Body of pancreas (tissue), 4 donors: ENCODE measurements at regions not wholly inside any gene's neighbourhood (a gene's known extent, or its start where the extent isn't known, plus 50 kb on each side); places are given as distances from the start of the nearest gene placed in this dataset.
"Not testable (repeated sequence)": the region's sequence is repeated elsewhere in the genome, so short reads cannot be mapped to it uniquely, and the experiment has no call there.

Source experiments
- ATAC-seq: fragments of 150-250 bp; one replicate; pipeline ENCODE4 v1.9.1; 2016
- DNase-seq, 4 donors: peaks; one replicate each; pipeline ENCODE4 v3.0.0-alpha.2; 2019
- H3K27ac ChIP-seq, 4 donors: fragments of 200-600 bp; sonication (generic); 1 replicate in 3 of 4; 2 replicates in 1 of 4; pipeline versions ENCODE4 v1.5.1 to v1.6.1; 2016 to 2019; ENCODE audit warnings: mild to moderate bottlenecking in 1 of 4, mixed read lengths in 1 of 4, moderate library complexity in 1 of 4
- H3K27me3 ChIP-seq, 2 donors: fragments of 200-600 bp; sonication (generic); one replicate each; pipeline ENCODE4 v1.6.0; 2016; ENCODE audit warnings: mild to moderate bottlenecking in 1 of 2
- H3K36me3 ChIP-seq, 2 donors: fragments of 200-600 bp; sonication (generic); replicated peaks in 1 of 2; 2 replicates each; pipeline ENCODE4 v1.5.1; 2016; ENCODE audit warnings: low read depth in 2 of 2; ENCODE audit not compliant: insufficient read depth in 1 of 2
- H3K4me1 ChIP-seq: fragments of 200-600 bp; sonication (generic); one replicate; pipeline ENCODE4 v1.6.0; 2016
- H3K4me3 ChIP-seq, 2 donors: fragments of 200-600 bp; sonication (generic); 1 replicate in 1 of 2; 2 replicates in 1 of 2; pipeline ENCODE4 v1.5.1; 2016 to 2019
- H3K9me3 ChIP-seq, 3 donors: fragments of 200-600 bp; sonication (generic); 1 replicate in 2 of 3; 2 replicates in 1 of 3; pipeline ENCODE4 v1.5.1; 2016
- POLR2A ChIP-seq, 3 donors: fragments of 450-650 bp; IDR thresholded peaks; one replicate each; pipeline ENCODE4 v1.6.1; 2016; ENCODE audit warnings: antibody characterized with exemption in 3 of 3, mild to moderate bottlenecking in 2 of 3
- WGBS, 2 donors: methylation state at CpG; one replicate each; pipeline ENCODE4 v1.1.5; 2017; 5-methylcytosine and 5-hydroxymethylcytosine counted together
- intact Hi-C: fragments of 100-400 bp; cut with DNase I; formaldehyde crosslinking; loops from one replicate; pipeline ENCODE4 v1.15.1; 2023
- TF ChIP-seq, protein P1 (sequence below), 7 experiments: fragments of 450-650 bp in 4 of 7; fragments of 200-600 bp in 3 of 7; sonication (generic) in 3 of 7; IDR thresholded peaks; one replicate each; pipeline ENCODE4 v1.5.1; 2016 to 2019; ENCODE audit warnings: antibody characterized with exemption in 7 of 7

- Histone ChIP-seq H3K9me3 (no peaks in the 10 kb centered on the region), H3K4me3 (no peak overlapping the region), H3K27ac (no peak overlapping the region), H3K27me3 (no peaks in the 10 kb centered on the region), H3K36me3 (no peaks in the 10 kb centered on the region), H3K4me1 (no peaks in the 10 kb centered on the region)
- intact Hi-C loops: no loop called here
- no peak for DNase-seq
- ATAC-seq: no peak
- no peak for TF ChIP-seq POLR2A (IDR thresholded peaks at IDR 0.05)
- TF ChIP-seq, protein P1, sequence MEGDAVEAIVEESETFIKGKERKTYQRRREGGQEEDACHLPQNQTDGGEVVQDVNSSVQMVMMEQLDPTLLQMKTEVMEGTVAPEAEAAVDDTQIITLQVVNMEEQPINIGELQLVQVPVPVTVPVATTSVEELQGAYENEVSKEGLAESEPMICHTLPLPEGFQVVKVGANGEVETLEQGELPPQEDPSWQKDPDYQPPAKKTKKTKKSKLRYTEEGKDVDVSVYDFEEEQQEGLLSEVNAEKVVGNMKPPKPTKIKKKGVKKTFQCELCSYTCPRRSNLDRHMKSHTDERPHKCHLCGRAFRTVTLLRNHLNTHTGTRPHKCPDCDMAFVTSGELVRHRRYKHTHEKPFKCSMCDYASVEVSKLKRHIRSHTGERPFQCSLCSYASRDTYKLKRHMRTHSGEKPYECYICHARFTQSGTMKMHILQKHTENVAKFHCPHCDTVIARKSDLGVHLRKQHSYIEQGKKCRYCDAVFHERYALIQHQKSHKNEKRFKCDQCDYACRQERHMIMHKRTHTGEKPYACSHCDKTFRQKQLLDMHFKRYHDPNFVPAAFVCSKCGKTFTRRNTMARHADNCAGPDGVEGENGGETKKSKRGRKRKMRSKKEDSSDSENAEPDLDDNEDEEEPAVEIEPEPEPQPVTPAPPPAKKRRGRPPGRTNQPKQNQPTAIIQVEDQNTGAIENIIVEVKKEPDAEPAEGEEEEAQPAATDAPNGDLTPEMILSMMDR (IDR thresholded peaks at IDR 0.05): no peak
- 78 to 91% methylated on average over 1 of the region's 1 CpG for WGBS, 2 donors
Measured at GRCh38 chrX:125137521-125137920, 182.2 kb upstream of the TEX13C start.

- Histone ChIP-seq H3K36me3 (no peaks in the 10 kb centered on the region), H3K4me3 (no peak overlapping the region), H3K4me1 (no peaks in the 10 kb centered on the region), H3K27ac (no peak overlapping the region), H3K27me3 (no peaks in the 10 kb centered on the region), H3K9me3 (no peaks in the 10 kb centered on the region)
- 14 to 29% methylated on average over 2 of the region's 2 CpGs for WGBS, 2 donors
- intact Hi-C loops: no loop called here
- ATAC-seq (no peak), DNase-seq (no peak)
- no peak for TF ChIP-seq POLR2A (IDR thresholded peaks at IDR 0.05)
- TF ChIP-seq, protein P1 (IDR thresholded peaks at IDR 0.05): no peak
Measured at GRCh38 chrX:125150231-125150630, 169.4 kb upstream of the TEX13C start.

DNA sequence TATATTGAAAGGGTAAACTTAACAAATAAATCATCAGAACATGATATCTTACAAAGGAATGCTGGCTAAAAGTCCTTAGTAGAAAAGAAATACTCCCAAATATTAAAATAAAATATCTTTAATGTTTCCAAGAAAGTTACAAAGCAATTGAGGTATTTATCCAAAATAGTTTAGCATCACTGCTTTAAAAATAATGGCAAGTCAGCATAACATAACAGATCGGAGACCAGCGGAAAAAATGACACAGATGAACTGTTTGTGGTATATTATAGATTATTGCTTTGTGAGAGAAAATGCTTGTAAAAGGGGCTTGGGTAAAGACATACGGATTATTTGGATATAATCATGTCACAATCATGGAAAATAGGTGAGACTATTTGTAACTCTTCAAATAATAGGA is 168.5 kb upstream of the TEX13C start:
- Histone ChIP-seq H3K4me3 (no peak overlapping the region), H3K4me1 (no peaks in the 10 kb centered on the region), H3K27me3 (no peaks in the 10 kb centered on the region), H3K36me3 (no peaks in the 10 kb centered on the region), H3K9me3 (no peaks in the 10 kb centered on the region), H3K27ac (no peak overlapping the region)
- DNase-seq (no peak), ATAC-seq (no peak)
- intact Hi-C loops: no loop called here
- no peak for TF ChIP-seq POLR2A (IDR thresholded peaks at IDR 0.05)
- TF ChIP-seq, protein P1 (IDR thresholded peaks at IDR 0.05): no peak
- 72% methylated on average over 3 of the region's 3 CpGs for WGBS, 2 donors

GRCh38 chrX:125152011-125152410 is 167.7 kb upstream of the TEX13C start:
- WGBS, 2 donors: 61 to 63% methylated on average over 1 to 2 of the region's 2 CpGs
- intact Hi-C loops: no loop called here
- TF ChIP-seq, protein P1 (IDR thresholded peaks at IDR 0.05): no peak
- no peak for TF ChIP-seq POLR2A (IDR thresholded peaks at IDR 0.05)
- H3K9me3 ChIP-seq: no peaks in the 10 kb centered on the region
- no peaks in the 10 kb centered on the region for H3K36me3 ChIP-seq
- no peak overlapping the region for H3K27ac ChIP-seq
- no peaks in the 10 kb centered on the region for H3K4me1 ChIP-seq
- H3K27me3 ChIP-seq: no peaks in the 10 kb centered on the region
- H3K4me3 ChIP-seq: no peak overlapping the region
- ATAC-seq (no peak), DNase-seq (no peak)

DNA sequence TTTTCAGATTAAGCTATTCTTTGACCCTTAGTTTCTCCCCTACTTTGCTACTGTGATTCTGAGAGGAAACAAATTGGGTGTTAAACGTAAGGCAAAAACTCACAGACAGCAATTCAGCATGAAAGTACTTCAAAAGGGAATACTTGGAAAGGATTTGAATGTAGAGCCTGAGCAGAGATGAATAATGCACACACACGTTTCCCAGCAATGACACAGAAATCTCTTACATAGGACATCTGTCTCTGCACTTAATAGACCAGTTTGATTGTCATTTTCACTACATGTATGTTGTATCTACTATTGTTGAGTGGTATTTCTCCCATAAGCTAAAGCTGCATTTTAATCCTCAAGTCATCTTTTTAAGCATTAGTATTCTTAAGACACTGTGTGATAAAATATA is 166.1 kb upstream of the TEX13C start:
- no peaks in the 10 kb centered on the region for H3K36me3 ChIP-seq
- H3K27me3 ChIP-seq: no peaks in the 10 kb centered on the region
- intact Hi-C loops: no loop called here
- 19 to 25% methylated on average over 2 of the region's 2 CpGs for WGBS, 2 donors
- no peak for DNase-seq
- H3K9me3 ChIP-seq: no peaks in the 10 kb centered on the region
- no peaks in the 10 kb centered on the region for H3K4me1 ChIP-seq
- no peak for ATAC-seq
- TF ChIP-seq, protein P1 (IDR thresholded peaks at IDR 0.05): no peak
- TF ChIP-seq POLR2A (IDR thresholded peaks at IDR 0.05): no peak
- no peak overlapping the region for H3K27ac ChIP-seq
- no peak overlapping the region for H3K4me3 ChIP-seq

DNA sequence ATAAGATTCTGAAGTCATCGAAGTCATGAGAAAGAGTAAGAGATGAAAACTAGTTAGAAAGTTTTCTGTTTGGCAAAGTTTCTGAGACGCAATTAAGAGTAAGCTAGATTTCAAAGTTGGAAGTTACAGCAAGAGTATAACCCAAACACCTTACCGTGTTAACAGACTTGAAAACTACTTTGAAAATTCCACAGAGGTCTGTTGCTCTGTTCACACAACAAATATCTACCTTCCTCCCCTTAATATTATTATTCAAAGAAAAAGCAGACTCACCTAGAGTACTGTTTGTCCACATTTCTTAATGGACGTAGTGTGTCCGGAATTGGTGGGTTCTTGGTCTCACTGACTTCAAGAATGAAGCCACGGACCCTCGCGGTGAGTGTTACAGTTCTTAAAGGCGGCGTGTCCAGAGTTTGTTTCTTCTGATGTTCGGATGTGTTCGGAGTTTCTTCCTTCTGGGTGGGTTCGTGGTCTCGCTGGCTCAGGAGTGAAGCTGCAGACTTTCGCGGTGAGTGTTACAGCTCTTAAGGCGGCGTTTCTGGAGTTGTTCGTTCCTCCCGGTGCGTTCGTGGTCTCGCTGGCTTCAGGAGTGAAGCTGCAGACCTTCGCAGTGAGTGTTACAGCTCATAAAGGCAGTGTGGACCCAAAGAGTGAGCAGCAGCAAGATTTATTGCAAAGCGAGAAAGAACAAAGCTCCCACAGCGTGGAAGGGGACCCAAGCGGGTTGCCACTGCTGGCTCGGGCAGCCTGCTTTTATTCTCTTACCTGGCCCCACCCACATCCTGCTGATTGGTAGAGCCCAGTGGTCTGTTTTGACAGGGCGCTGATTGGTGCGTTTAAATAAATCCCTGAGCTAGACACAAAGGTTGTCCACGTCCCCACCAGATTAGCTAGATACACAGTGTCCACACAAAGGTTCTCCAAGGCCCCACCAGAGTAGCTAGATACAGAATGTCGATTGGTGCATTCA is 165.1 kb upstream of the TEX13C start:
- H3K27me3 ChIP-seq, H3K36me3 ChIP-seq, intact Hi-C loops, ATAC-seq, DNase-seq, H3K4me1 ChIP-seq, H3K27ac ChIP-seq, H3K9me3 ChIP-seq, H3K4me3 ChIP-seq: not testable (repeated sequence)
- 79 to 86% methylated on average over 28 to 30 of the region's 32 CpGs for WGBS, 2 donors
